ENCODE measurements at regions not wholly inside any gene's neighbourhood (a gene's known extent, or its start where the extent isn't known, plus 50 kb on each side); places are given as distances from the start of the nearest gene placed in this dataset.

DNA sequence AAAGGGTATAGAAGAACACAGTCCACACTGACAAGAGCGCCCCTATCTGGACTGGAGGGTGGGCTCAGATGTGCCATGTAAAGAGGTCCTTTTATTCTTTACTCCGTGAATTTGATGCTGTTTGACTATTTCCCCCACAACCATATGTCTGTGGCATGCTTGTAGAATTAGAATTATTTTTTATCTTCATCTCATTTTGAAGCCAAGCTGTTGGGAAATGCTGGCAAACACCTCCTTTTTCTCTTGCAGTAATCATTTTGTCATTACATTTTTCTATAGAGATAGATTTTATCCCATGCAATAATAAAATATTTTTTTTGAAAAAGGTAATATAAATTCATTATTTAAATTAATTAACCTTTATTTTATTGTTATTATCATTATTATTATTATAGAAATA, 926.6 kb upstream of the AUTS2 start:
- Histone ChIP-seq H3K36me3 (no peaks in the 10 kb centered on the region), H3K4me3 (no peak overlapping the region), H3K4me1 (ENCODE audit: control insufficient read depth in 1 of 2, low read depth in 2 of 2) (no peaks in the 10 kb centered on the region), H3K27me3 (replicated peaks; ENCODE audit: insufficient read depth) (no peaks in the 10 kb centered on the region), H3K9me3 (peaks cover 3% of the 10 kb centered on the region), H3K27ac (no peak overlapping the region)
- no peak for ATAC-seq (ENCODE audit: insufficient number of reproducible peaks, low FRiP score, low read depth)
- TF ChIP-seq, protein P1, sequence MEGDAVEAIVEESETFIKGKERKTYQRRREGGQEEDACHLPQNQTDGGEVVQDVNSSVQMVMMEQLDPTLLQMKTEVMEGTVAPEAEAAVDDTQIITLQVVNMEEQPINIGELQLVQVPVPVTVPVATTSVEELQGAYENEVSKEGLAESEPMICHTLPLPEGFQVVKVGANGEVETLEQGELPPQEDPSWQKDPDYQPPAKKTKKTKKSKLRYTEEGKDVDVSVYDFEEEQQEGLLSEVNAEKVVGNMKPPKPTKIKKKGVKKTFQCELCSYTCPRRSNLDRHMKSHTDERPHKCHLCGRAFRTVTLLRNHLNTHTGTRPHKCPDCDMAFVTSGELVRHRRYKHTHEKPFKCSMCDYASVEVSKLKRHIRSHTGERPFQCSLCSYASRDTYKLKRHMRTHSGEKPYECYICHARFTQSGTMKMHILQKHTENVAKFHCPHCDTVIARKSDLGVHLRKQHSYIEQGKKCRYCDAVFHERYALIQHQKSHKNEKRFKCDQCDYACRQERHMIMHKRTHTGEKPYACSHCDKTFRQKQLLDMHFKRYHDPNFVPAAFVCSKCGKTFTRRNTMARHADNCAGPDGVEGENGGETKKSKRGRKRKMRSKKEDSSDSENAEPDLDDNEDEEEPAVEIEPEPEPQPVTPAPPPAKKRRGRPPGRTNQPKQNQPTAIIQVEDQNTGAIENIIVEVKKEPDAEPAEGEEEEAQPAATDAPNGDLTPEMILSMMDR (IDR thresholded peaks at IDR 0.05): no peak
- DNase-seq (ENCODE audit: low spot score): no peak

DNA sequence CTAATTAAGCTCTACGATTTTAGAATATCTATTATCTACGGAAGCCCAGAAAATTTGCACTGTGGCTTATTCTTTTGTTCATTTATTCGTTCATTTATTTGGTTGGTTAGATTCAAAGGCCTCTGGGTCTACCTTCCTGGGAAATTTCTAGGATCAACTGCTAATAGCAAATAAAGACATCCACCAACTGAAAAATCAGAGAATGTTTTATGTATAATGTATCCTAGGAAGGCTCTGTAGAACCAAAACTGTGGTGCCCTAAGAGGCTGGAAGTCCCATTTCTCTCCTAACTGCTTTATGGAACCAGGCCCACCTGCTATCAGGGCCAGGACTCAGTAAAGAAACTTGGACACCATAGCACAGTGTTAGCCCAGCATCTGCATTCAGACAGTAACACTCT, 923.4 kb upstream of the AUTS2 start:
- ATAC-seq (ENCODE audit: insufficient number of reproducible peaks, low FRiP score, low read depth): no peak

DNA sequence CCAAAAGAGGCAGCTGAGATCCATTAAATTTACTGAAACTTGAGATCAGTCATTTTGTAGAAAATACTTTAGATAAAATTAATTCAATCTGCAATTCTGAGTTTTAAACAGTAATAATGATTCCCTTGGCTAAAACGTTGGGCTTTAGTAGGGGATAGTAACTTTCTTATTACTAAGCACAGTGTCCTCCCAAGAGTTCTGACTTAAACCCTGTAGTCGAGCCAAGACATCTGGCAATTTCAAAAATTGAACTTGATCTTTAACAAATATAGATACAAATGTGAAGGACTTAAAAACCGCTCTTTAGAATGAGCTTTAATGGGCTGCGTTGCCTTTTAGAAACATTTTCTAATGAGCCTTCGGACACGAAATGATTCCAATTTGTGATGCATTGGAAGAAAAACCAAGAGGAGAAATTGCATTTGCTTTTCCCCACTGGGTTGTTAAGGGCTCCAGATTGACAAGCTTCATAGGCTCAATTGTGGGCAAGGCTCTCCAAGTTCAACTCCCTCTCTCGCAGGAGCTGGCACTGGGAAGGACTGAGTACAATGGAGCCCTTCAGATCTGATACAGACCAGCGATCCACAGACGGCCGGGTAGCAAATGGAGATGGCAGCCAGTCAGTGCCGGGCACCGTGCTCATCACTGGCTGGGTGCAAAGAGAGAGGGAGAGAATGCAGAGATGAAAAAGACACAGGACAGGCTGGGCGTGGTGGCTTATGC, 921.3 kb upstream of the AUTS2 start:
- Histone ChIP-seq H3K9me3 (peaks cover 3% of the 10 kb centered on the region), H3K27ac (no peak overlapping the region), H3K4me1 (ENCODE audit: control insufficient read depth in 1 of 2, low read depth in 2 of 2) (no peaks in the 10 kb centered on the region), H3K27me3 (replicated peaks; ENCODE audit: insufficient read depth) (no peaks in the 10 kb centered on the region), H3K36me3 (no peaks in the 10 kb centered on the region), H3K4me3 (no peak overlapping the region)
- DNase-seq (ENCODE audit: low spot score) (no peak), ATAC-seq (ENCODE audit: insufficient number of reproducible peaks, low FRiP score, low read depth) (no peak)
- TF ChIP-seq, protein P1 (IDR thresholded peaks at IDR 0.05): no peak

More for the DNA sequence above, 923.4 kb upstream of the AUTS2 start:
- Histone ChIP-seq H3K27ac (no peak overlapping the region), H3K27me3 (replicated peaks; ENCODE audit: insufficient read depth) (no peaks in the 10 kb centered on the region), H3K4me1 (ENCODE audit: control insufficient read depth in 1 of 2, low read depth in 2 of 2) (no peaks in the 10 kb centered on the region), H3K4me3 (no peak overlapping the region), H3K9me3 (peaks cover 3% of the 10 kb centered on the region), H3K36me3 (no peaks in the 10 kb centered on the region)
- TF ChIP-seq, protein P1 (IDR thresholded peaks at IDR 0.05): no peak
- no peak for DNase-seq (ENCODE audit: low spot score)

DNA sequence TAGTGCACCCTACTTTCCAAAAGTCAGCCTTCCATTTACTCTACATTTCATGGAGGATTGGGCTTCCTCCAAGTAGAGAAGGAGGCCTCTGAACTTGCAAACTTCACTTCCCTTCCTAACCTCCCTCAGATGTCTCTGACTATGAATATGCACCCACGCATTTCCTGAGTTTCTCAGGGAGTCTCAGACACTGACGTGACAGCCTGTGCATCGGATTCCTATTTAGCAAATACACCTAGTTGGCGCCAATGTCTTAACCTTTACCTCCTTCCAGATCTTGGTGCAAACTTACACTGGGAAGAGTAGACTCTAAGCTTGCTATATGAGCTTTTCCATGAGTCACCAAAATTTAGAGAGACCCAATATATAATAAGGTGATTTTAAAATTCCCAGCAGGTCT, 920.1 kb upstream of the AUTS2 start:
- H3K27ac ChIP-seq: no peak overlapping the region
- no peaks in the 10 kb centered on the region for H3K36me3 ChIP-seq
- DNase-seq (ENCODE audit: low spot score): no peak
- H3K4me1 ChIP-seq (ENCODE audit: control insufficient read depth in 1 of 2, low read depth in 2 of 2): no peaks in the 10 kb centered on the region
- H3K9me3 ChIP-seq: peaks cover 3% of the 10 kb centered on the region
- TF ChIP-seq, protein P1 (IDR thresholded peaks at IDR 0.05): no peak
- no peak for ATAC-seq (ENCODE audit: insufficient number of reproducible peaks, low FRiP score, low read depth)
- no peak overlapping the region for H3K4me3 ChIP-seq
- no peaks in the 10 kb centered on the region for H3K27me3 ChIP-seq (replicated peaks; ENCODE audit: insufficient read depth)

DNA sequence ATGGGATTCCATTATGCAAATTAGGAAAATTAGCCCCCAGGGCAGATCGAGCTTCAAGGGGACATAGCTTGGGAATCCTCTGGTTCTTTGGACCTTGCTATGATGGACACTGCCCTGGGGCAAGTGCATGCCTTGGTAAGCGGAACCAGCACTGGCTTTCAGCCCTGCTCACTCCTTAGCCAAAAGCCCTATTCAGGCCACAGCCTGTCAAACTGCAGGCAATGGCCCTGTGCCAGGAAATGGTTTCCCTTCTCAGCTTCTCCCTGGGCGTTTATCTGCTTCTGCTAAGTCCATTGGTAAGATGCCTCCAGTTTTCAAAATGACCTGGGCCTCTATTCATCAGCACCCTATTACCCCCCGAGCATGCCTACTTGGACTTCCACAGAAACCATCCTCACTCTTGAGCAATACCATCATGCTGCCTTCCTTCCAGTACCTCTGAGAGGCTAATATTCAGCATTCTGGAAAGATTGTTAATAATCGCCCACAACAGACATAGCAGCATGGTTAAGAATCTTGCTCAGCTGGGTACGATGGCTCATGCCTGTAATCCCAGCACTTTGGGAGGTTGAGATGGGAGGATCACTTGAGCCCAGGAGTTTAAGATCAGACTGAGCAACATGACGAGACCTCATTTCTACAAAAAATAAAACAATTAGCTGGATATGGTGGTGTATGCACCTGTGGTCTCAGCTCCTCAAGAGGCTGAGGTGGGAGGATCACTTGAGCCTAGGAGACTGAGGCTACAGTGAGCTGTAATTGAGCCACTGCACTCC, 918.6 kb upstream of the AUTS2 start:
- ATAC-seq (ENCODE audit: insufficient number of reproducible peaks, low FRiP score, low read depth): no peak
- Histone ChIP-seq H3K27me3 (replicated peaks; ENCODE audit: insufficient read depth) (no peaks in the 10 kb centered on the region), H3K4me3 (no peak overlapping the region), H3K4me1 (ENCODE audit: control insufficient read depth in 1 of 2, low read depth in 2 of 2) (no peaks in the 10 kb centered on the region), H3K9me3 (no peaks in the 10 kb centered on the region), H3K27ac (no peak overlapping the region), H3K36me3 (no peaks in the 10 kb centered on the region)
- DNase-seq (ENCODE audit: low spot score): no peak
- TF ChIP-seq, protein P1 (IDR thresholded peaks at IDR 0.05): no peak
